Breast epithelium (tissue), 4 donors: ENCODE measurements at regions not wholly inside any gene's neighbourhood (a gene's known extent, or its start where the extent isn't known, plus 50 kb on each side); places are given as distances from the start of the nearest gene placed in this dataset.

Experiments
- DNase-seq, 2 donors: peaks; one replicate each; pipeline ENCODE4 v3.0.0-alpha.2; 2019; ENCODE audit warnings: low spot score in 2 of 2
- H3K27ac ChIP-seq, 2 donors: fragments of 200-600 bp; sonication (generic) in 1 of 2; one replicate each; pipeline ENCODE4 v1.5.1; 2016 to 2019; ENCODE audit warnings: mild to moderate bottlenecking in 1 of 2
- H3K27me3 ChIP-seq, 2 donors: fragments of 200-600 bp; sonication (generic) in 1 of 2; one replicate each; pipeline versions ENCODE4 v1.5.1 to v1.6.0; 2017 to 2019; ENCODE audit warnings: control low read depth in 1 of 2, mild to moderate bottlenecking in 1 of 2
- H3K36me3 ChIP-seq: fragments of 200-600 bp; one replicate; pipeline ENCODE4 v1.5.1; 2019
- H3K4me1 ChIP-seq, 2 donors: fragments of 200-600 bp; sonication (generic); one replicate each; pipeline ENCODE4 v1.5.1; 2016 to 2019; ENCODE audit warnings: control low read depth in 1 of 2
- H3K4me3 ChIP-seq, 3 donors: fragments of 200-600 bp; sonication (generic); 1 replicate in 2 of 3; 2 replicates in 1 of 3; pipeline ENCODE4 v1.5.1; 2016 to 2019; ENCODE audit warnings: mild to moderate bottlenecking in 3 of 3, moderate library complexity in 2 of 3
- H3K9me3 ChIP-seq, 2 donors: fragments of 200-600 bp; sonication (generic) in 1 of 2; one replicate each; pipeline ENCODE4 v1.5.1; 2016 to 2019; ENCODE audit warnings: control low read depth in 1 of 2
- CTCF ChIP-seq, 3 donors: fragments of 450-650 bp; IDR thresholded peaks; one replicate each; pipeline ENCODE4 v1.5.1; 2016 to 2017; ENCODE audit warnings: antibody characterized with exemption in 3 of 3, mild to moderate bottlenecking in 3 of 3, moderate library complexity in 3 of 3
- POLR2A ChIP-seq: fragments of 450-650 bp; IDR thresholded peaks from one replicate; pipeline ENCODE4 v1.6.1; 2016; ENCODE audit warnings: antibody characterized with exemption, mild to moderate bottlenecking, moderate library complexity
- POLR2AphosphoS5 ChIP-seq, 3 donors: sonication (generic); formaldehyde crosslinking; IDR thresholded peaks; one replicate each; pipeline ENCODE4 v1.6.1; 2017; ENCODE audit warnings: antibody characterized with exemption in 3 of 3
- intact Hi-C: fragments of 100-400 bp; cut with DNase I; formaldehyde crosslinking; loops from one replicate; pipeline ENCODE4 v1.15.1; 2023; ENCODE audit warnings: low total_unique reads

- intact Hi-C loops: no loop called here
- Histone ChIP-seq H3K4me3 (no peak overlapping the region), H3K36me3 (no peaks in the 10 kb centered on the region), H3K27ac (no peak overlapping the region), H3K27me3 (no peaks in the 10 kb centered on the region), H3K4me1 (no peaks in the 10 kb centered on the region), H3K9me3 (no peaks in the 10 kb centered on the region)
- TF ChIP-seq CTCF (IDR thresholded peaks at IDR 0.05) (no peak), POLR2A (no peak), POLR2AphosphoS5 (IDR thresholded peaks at IDR 0.05) (no peak)
- DNase-seq: no peak
These were observed 163.2 kb upstream of the JARID2 start for GRCh38 chr6:15082708-15083107.

GRCh38 chr6:15086348-15087158 lies 159.3 kb upstream of the JARID2 start:
- no peaks in the 10 kb centered on the region for H3K36me3 ChIP-seq
- TF ChIP-seq POLR2AphosphoS5 (IDR thresholded peaks at IDR 0.05) (no peak), CTCF (IDR thresholded peaks at IDR 0.05) (no peak), POLR2A (no peak)
- no peaks in the 10 kb centered on the region for H3K27me3 ChIP-seq
- no peaks in the 10 kb centered on the region for H3K4me1 ChIP-seq
- H3K4me3 ChIP-seq: no peak overlapping the region
- no peak for DNase-seq
- no peaks in the 10 kb centered on the region for H3K9me3 ChIP-seq
- no peak overlapping the region for H3K27ac ChIP-seq
- intact Hi-C loops: no loop called here

GRCh38 chr6:15087186-15087589 lies 158.7 kb upstream of the JARID2 start:
- H3K36me3 ChIP-seq: no peaks in the 10 kb centered on the region
- no peaks in the 10 kb centered on the region for H3K27me3 ChIP-seq
- intact Hi-C loops: no loop called here
- H3K4me3 ChIP-seq: no peak overlapping the region
- H3K4me1 ChIP-seq: no peaks in the 10 kb centered on the region
- H3K27ac ChIP-seq: no peak overlapping the region
- no peak for DNase-seq
- TF ChIP-seq POLR2A (no peak), CTCF (IDR thresholded peaks at IDR 0.05) (no peak), POLR2AphosphoS5 (IDR thresholded peaks at IDR 0.05) (no peak)
- H3K9me3 ChIP-seq: no peaks in the 10 kb centered on the region

- Histone ChIP-seq H3K27ac (peak overlapping the region; percentile 82 to 85), H3K27me3 (no peaks in the 10 kb centered on the region), H3K4me1 (no peaks in the 10 kb centered on the region), H3K36me3 (no peaks in the 10 kb centered on the region), H3K9me3 (no peaks in the 10 kb centered on the region), H3K4me3 (peak overlapping the region in 1 of 3 donors; percentile 13)
- intact Hi-C loops: no loop called here
- DNase-seq: no peak
- TF ChIP-seq POLR2AphosphoS5 (IDR thresholded peaks at IDR 0.05): no peak
- TF ChIP-seq POLR2A: no peak
- TF ChIP-seq CTCF (IDR thresholded peaks at IDR 0.05): no peak
These were observed 156.8 kb upstream of the JARID2 start for GRCh38 chr6:15088904-15089568.

- H3K27ac ChIP-seq: peak overlapping the region; percentile 82 to 85
- intact Hi-C loops: no loop called here
These were observed 156.2 kb upstream of the JARID2 start for GRCh38 chr6:15089569-15090144.

More at GRCh38 chr6:15089569-15090144, 156.2 kb upstream of the JARID2 start:
- Histone ChIP-seq H3K4me1 (no peaks in the 10 kb centered on the region), H3K4me3 (peak overlapping the region in 2 of 3 donors; percentile 13 to 47), H3K27me3 (no peaks in the 10 kb centered on the region), H3K9me3 (no peaks in the 10 kb centered on the region), H3K36me3 (no peaks in the 10 kb centered on the region)
- peak; percentile 76 to 79 for DNase-seq
- TF ChIP-seq CTCF (IDR thresholded peaks at IDR 0.05) (no peak), POLR2AphosphoS5 (IDR thresholded peaks at IDR 0.05) (peak in 2 of 3 donors; percentile 15 to 65), POLR2A (no peak)
